ENCODE measurements at regions not wholly inside any gene's neighbourhood (a gene's known extent, or its start where the extent isn't known, plus 50 kb on each side); places are given as distances from the start of the nearest gene placed in this dataset.

DNA sequence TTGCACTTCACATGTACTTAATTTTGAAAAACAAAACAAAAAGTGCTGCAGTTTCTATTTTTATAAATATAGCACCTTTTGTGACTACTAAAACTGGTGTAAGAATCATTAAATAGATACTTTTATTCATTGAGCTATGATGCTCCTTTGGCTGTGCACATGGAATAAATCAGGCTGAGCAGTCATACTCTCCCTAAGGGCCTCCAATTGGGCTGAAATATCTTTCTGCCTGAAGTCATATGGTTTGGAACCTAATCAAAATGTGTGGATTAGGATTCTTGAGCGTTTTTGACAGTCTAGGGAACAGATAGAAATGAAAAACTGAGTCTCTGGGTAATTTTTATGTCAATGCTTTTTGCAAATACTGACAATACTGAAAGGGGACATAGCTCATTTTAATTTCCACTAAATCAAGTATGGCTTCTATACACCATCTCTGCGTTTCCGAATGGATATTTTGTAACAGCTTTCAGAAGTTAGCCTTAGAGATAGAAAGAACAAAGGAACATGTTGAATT is 392.2 kb upstream of the ROBO1 start:
- no peak for TF ChIP-seq POLR2A (IDR thresholded peaks at IDR 0.05; ENCODE audit: low read depth, low read length)
- no peak for TF ChIP-seq TAF1 (IDR thresholded peaks at IDR 0.05; ENCODE audit: borderline replicate concordance, low read depth, low read length)
- no peak for TF ChIP-seq POLR2AphosphoS5 (IDR thresholded peaks at IDR 0.05; ENCODE audit: low read depth, low read length)
